ENCODE measurements at regions not wholly inside any gene's neighbourhood (a gene's known extent, or its start where the extent isn't known, plus 50 kb on each side); places are given as distances from the start of the nearest gene placed in this dataset.

DNA sequence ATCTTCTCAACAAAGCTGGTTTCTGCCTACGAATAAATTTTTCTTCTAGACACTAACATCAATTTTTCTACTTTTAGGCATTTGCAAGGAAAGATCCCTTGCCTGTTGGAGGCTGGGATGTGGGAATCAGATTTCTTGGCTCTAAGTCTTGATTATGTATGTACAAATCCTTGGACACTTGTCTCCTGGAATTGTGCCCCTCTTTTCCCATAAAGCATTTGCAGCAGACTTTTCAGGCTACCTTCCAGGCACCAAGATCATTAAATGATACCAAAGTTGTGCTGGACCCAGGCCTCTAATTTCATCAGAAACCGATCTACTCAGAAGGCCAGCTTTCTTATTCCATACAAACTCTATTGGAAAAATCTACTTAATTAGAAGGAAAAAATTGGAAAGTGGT lies 339.5 kb upstream of the DIPK2B start:
- H3K27ac ChIP-seq (ENCODE audit: low read depth in 1 of 2, low read length in 2 of 2), result no peak overlapping the region
- no peak overlapping the region for H3K27ac Mint-ChIP-seq
- WGBS (ENCODE audit: insufficient coverage), result no CpG with 5 or more reads among the region's 2 CpGs

DNA sequence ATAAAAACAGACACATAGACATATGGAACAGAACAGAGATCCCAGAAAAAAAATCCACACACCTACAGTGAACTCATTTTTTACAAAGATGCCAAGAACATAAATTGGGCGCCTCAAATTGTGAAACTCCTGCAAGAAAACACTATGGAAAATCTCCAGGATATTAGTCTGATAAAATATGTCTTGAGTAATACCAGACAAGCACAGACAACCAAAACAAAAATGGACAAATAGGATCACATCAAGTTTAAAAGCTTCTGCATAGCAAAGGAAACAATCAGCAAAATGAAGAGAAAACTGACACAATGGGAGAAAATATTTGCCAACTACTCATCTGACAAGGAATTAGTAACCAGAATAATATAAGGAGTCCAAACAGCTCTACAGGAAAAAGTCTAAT lies 337.3 kb upstream of the DIPK2B start:
- Mint-ChIP-seq H3K9me3 (peaks cover 2 to 13% (median 7%) of the 10 kb centered on the region in 7 donors), H3K4me1 (no peaks in the 10 kb centered on the region), H3K36me3 (no peaks in the 10 kb centered on the region), H3K27ac (no peak overlapping the region), H3K4me3 (no peak overlapping the region), H3K27me3 (ENCODE audit: low read depth in 3 of 3) (peaks cover 0 to 18% (median 1%) of the 10 kb centered on the region in 3 donors)
- H3K9me3 ChIP-seq (replicated peaks in 1 of 2; ENCODE audit: control insufficient read depth in 1 of 2, insufficient read depth in 1 of 2, low read length in 2 of 2), result no peaks in the 10 kb centered on the region
- no peaks in the 10 kb centered on the region for H3K4me1 ChIP-seq (ENCODE audit: control insufficient read depth in 1 of 2, insufficient read depth in 2 of 2, low read length in 2 of 2)
- no peaks in the 10 kb centered on the region for H3K79me2 ChIP-seq (ENCODE audit: insufficient read depth, low read length)
- no peak overlapping the region for H2AFZ ChIP-seq (ENCODE audit: insufficient read depth, low read depth, low read length, poor library complexity, severe bottlenecking)
- no peaks in the 10 kb centered on the region for H3K36me3 ChIP-seq (replicated peaks in 1 of 2; ENCODE audit: control insufficient read depth in 1 of 2, insufficient read depth in 2 of 2, low read length in 2 of 2)
- H3K27ac ChIP-seq (ENCODE audit: low read depth in 1 of 2, low read length in 2 of 2), result no peak overlapping the region
- WGBS (ENCODE audit: insufficient coverage), result no CpG with 5 or more reads among the region's 1 CpG
- no peak for DNase-seq
- H3K4me2 ChIP-seq (replicated peaks; ENCODE audit: extremely low read depth, low read length, poor library complexity, severe bottlenecking), result no peak overlapping the region
- no peak overlapping the region for H3K9ac ChIP-seq (ENCODE audit: insufficient read depth, low read length, poor library complexity, severe bottlenecking)
- H3K27me3 ChIP-seq (ENCODE audit: control insufficient read depth in 2 of 2, insufficient read depth in 2 of 2, low read length in 2 of 2), result peaks cover 0 to 9% of the 10 kb centered on the region in 2 donors
- no peak overlapping the region for H3K4me3 ChIP-seq (replicated peaks in 1 of 3; ENCODE audit: low read depth in 2 of 3, low read length in 3 of 3)
- TF ChIP-seq, protein P1, sequence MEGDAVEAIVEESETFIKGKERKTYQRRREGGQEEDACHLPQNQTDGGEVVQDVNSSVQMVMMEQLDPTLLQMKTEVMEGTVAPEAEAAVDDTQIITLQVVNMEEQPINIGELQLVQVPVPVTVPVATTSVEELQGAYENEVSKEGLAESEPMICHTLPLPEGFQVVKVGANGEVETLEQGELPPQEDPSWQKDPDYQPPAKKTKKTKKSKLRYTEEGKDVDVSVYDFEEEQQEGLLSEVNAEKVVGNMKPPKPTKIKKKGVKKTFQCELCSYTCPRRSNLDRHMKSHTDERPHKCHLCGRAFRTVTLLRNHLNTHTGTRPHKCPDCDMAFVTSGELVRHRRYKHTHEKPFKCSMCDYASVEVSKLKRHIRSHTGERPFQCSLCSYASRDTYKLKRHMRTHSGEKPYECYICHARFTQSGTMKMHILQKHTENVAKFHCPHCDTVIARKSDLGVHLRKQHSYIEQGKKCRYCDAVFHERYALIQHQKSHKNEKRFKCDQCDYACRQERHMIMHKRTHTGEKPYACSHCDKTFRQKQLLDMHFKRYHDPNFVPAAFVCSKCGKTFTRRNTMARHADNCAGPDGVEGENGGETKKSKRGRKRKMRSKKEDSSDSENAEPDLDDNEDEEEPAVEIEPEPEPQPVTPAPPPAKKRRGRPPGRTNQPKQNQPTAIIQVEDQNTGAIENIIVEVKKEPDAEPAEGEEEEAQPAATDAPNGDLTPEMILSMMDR (IDR thresholded peaks at IDR 0.05), result no peak
- intact Hi-C loops (cut with micrococcal nuclease), result no loop called here
- H4K20me1 ChIP-seq (ENCODE audit: insufficient read depth, low read length), result no peaks in the 10 kb centered on the region

More for the DNA sequence above, 339.5 kb upstream of the DIPK2B start:
- Histone ChIP-seq H3K4me1 (ENCODE audit: control insufficient read depth in 1 of 2, insufficient read depth in 2 of 2, low read length in 2 of 2) (no peaks in the 10 kb centered on the region), H3K9ac (ENCODE audit: insufficient read depth, low read length, poor library complexity, severe bottlenecking) (no peak overlapping the region), H3K4me2 (replicated peaks; ENCODE audit: extremely low read depth, low read length, poor library complexity, severe bottlenecking) (no peak overlapping the region), H3K9me3 (replicated peaks in 1 of 2; ENCODE audit: control insufficient read depth in 1 of 2, insufficient read depth in 1 of 2, low read length in 2 of 2) (peaks cover 0 to 1% of the 10 kb centered on the region in 2 donors), H3K79me2 (ENCODE audit: insufficient read depth, low read length) (no peaks in the 10 kb centered on the region), H4K20me1 (ENCODE audit: insufficient read depth, low read length) (no peaks in the 10 kb centered on the region), H2AFZ (ENCODE audit: insufficient read depth, low read depth, low read length, poor library complexity, severe bottlenecking) (no peak overlapping the region), H3K27me3 (ENCODE audit: control insufficient read depth in 2 of 2, insufficient read depth in 2 of 2, low read length in 2 of 2) (peaks cover 0 to 7% of the 10 kb centered on the region in 2 donors), H3K36me3 (replicated peaks in 1 of 2; ENCODE audit: control insufficient read depth in 1 of 2, insufficient read depth in 2 of 2, low read length in 2 of 2) (no peaks in the 10 kb centered on the region), H3K4me3 (replicated peaks in 1 of 3; ENCODE audit: low read depth in 2 of 3, low read length in 3 of 3) (no peak overlapping the region)
- Mint-ChIP-seq H3K9me3 (peaks cover 2 to 8% (median 4%) of the 10 kb centered on the region in 7 donors), H3K27me3 (ENCODE audit: low read depth in 3 of 3) (peaks cover 0 to 13% (median 1%) of the 10 kb centered on the region in 3 donors), H3K4me1 (no peaks in the 10 kb centered on the region), H3K4me3 (no peak overlapping the region), H3K36me3 (no peaks in the 10 kb centered on the region)
- DNase-seq, result no peak
- TF ChIP-seq, protein P1 (IDR thresholded peaks at IDR 0.05), result no peak
- intact Hi-C loops (cut with micrococcal nuclease), result no loop called here
